ENCODE measurements at regions not wholly inside any gene's neighbourhood (a gene's known extent, or its start where the extent isn't known, plus 50 kb on each side); places are given as distances from the start of the nearest gene placed in this dataset.

GRCh38 chr4:108512615-108513505 lies 107.5 kb upstream of the RPL34 start:
- TF ChIP-seq EZH2 (IDR thresholded peaks at IDR 0.05; ENCODE audit: insufficient read depth, poor library complexity, severe bottlenecking), result no peak
- no peak for TF ChIP-seq EZH2phosphoT487 (IDR thresholded peaks at IDR 0.05; ENCODE audit: insufficient read depth, low read depth)
